ENCODE measurements at regions not wholly inside any gene's neighbourhood (a gene's known extent, or its start where the extent isn't known, plus 50 kb on each side); places are given as distances from the start of the nearest gene placed in this dataset.

DNA sequence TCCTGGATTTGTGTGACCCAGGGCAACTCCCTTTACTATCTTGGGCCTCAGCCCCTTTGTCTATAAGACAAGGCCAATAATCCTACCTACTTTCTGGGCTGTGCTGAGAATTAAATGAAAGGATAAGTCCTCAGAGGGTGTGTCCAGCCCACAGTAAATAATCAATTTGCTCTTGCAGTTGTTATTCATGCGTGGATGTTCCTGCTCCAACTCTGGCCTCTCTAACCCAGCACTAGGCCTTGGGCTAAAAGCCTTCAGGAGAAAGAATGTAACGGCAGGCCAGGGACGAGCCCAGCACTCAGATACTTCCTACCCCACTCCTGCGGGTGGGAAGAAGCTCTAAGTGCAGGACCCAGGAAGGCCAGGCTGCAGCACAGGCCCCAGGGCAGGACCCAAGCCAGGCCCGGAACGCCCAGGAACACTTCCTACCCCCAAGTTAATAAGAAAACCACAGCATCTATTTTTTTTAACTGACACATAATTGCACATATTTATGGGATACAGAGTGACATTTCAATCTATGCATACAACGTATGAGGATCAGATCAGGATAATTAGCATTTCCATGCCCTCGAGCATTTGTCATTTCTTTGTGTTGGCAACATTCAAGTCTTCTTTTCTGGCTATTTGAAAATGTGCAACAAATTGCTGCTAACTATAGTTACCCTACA is 179.6 kb upstream of the RBPJ start:
- Histone ChIP-seq H3K4me3 (no peak overlapping the region), H3K36me3 (no peaks in the 10 kb centered on the region), H3K4me1 (no peaks in the 10 kb centered on the region), H3K9me3 (no peaks in the 10 kb centered on the region), H3K27me3 (no peaks in the 10 kb centered on the region), H3K27ac (peak overlapping the region; percentile 23 to 33)
- TF ChIP-seq CTCF (IDR thresholded peaks at IDR 0.05), result no peak
- no peak for DNase-seq (ENCODE audit: low spot score)

- peak overlapping the region in 1 of 2 donors; percentile 18 for H3K27ac ChIP-seq
- no peaks in the 10 kb centered on the region for H3K36me3 ChIP-seq
- no peak for TF ChIP-seq CTCF (IDR thresholded peaks at IDR 0.05)
These were observed 178.7 kb upstream of the RBPJ start for GRCh38 chr4:26141911-26142638.

GRCh38 chr4:26144526-26145155 is 176.2 kb upstream of the RBPJ start:
- H3K36me3 ChIP-seq, result no peaks in the 10 kb centered on the region
- no peak for TF ChIP-seq CTCF (IDR thresholded peaks at IDR 0.05)
- no peak for DNase-seq (ENCODE audit: low spot score)
- no peaks in the 10 kb centered on the region for H3K4me1 ChIP-seq
- H3K27me3 ChIP-seq, result no peaks in the 10 kb centered on the region
- no peaks in the 10 kb centered on the region for H3K9me3 ChIP-seq
- no peak overlapping the region for H3K27ac ChIP-seq
- no peak overlapping the region for H3K4me3 ChIP-seq

More at GRCh38 chr4:26141911-26142638, 178.7 kb upstream of the RBPJ start:
- peak; percentile 72 for DNase-seq (ENCODE audit: low spot score)
- no peaks in the 10 kb centered on the region for H3K27me3 ChIP-seq
- no peaks in the 10 kb centered on the region for H3K9me3 ChIP-seq
- no peaks in the 10 kb centered on the region for H3K4me1 ChIP-seq
- H3K4me3 ChIP-seq, result no peak overlapping the region

- H3K9me3 ChIP-seq, result no peaks in the 10 kb centered on the region
- no peaks in the 10 kb centered on the region for H3K36me3 ChIP-seq
- H3K27me3 ChIP-seq, result no peaks in the 10 kb centered on the region
- H3K27ac ChIP-seq, result no peak overlapping the region
- no peaks in the 10 kb centered on the region for H3K4me1 ChIP-seq
- DNase-seq (ENCODE audit: low spot score), result no peak
- H3K4me3 ChIP-seq, result no peak overlapping the region
- TF ChIP-seq CTCF (IDR thresholded peaks at IDR 0.05), result no peak
These were observed 175.6 kb upstream of the RBPJ start for GRCh38 chr4:26145212-26145611.

- no peak for TF ChIP-seq CTCF (IDR thresholded peaks at IDR 0.05)
- H3K36me3 ChIP-seq, result no peaks in the 10 kb centered on the region
- no peak for DNase-seq (ENCODE audit: low spot score)
- H3K4me3 ChIP-seq, result no peak overlapping the region
- peaks cover 0 to 3% of the 10 kb centered on the region in 2 donors for H3K4me1 ChIP-seq
- H3K27me3 ChIP-seq, result no peaks in the 10 kb centered on the region
- no peak overlapping the region for H3K27ac ChIP-seq
- no peaks in the 10 kb centered on the region for H3K9me3 ChIP-seq
These were observed 171.9 kb upstream of the RBPJ start for GRCh38 chr4:26148927-26149326.
